ENCODE measurements at regions not wholly inside any gene's neighbourhood (a gene's known extent, or its start where the extent isn't known, plus 50 kb on each side); places are given as distances from the start of the nearest gene placed in this dataset.

GRCh38 chr10:30127120-30127541, 67.7 kb upstream of the JCAD start:
- ATAC-seq (no peak), DNase-seq (ENCODE audit: low spot score) (no peak)

GRCh38 chr10:30125496-30125895, 66.1 kb upstream of the JCAD start:
- no peak for ATAC-seq

GRCh38 chr10:30124704-30125103, 65.3 kb upstream of the JCAD start:
- no peak for DNase-seq (ENCODE audit: low spot score)
- no peak for ATAC-seq

More at GRCh38 chr10:30125496-30125895, 66.1 kb upstream of the JCAD start:
- DNase-seq (ENCODE audit: low spot score): no peak

GRCh38 chr10:30121401-30121800, 62.0 kb upstream of the JCAD start:
- no peak for DNase-seq (ENCODE audit: low spot score)
- ATAC-seq: no peak

- ATAC-seq: no peak
- no peak for DNase-seq (ENCODE audit: low spot score)
These were observed 59.2 kb upstream of the JCAD start for GRCh38 chr10:30118590-30118989.

- ATAC-seq: no peak
- DNase-seq (ENCODE audit: low spot score): no peak
These were observed 58.6 kb upstream of the JCAD start for GRCh38 chr10:30117812-30118501.

- ATAC-seq (no peak), DNase-seq (ENCODE audit: low spot score) (no peak)
These were observed 56.7 kb upstream of the JCAD start for GRCh38 chr10:30116041-30116491.

- DNase-seq (ENCODE audit: low spot score) (no peak), ATAC-seq (no peak)
These were observed 56.2 kb upstream of the JCAD start for GRCh38 chr10:30115626-30115940.

- DNase-seq (ENCODE audit: low spot score) (no peak), ATAC-seq (no peak)
These were observed 55.7 kb upstream of the JCAD start for GRCh38 chr10:30114881-30115625.

- no peak for ATAC-seq
- no peak for DNase-seq (ENCODE audit: low spot score)
These were observed 55.0 kb upstream of the JCAD start for GRCh38 chr10:30114401-30114800.

GRCh38 chr10:30111340-30112022, 52.1 kb upstream of the JCAD start:
- DNase-seq (ENCODE audit: low spot score): no peak
- ATAC-seq: no peak

All from left lobe of liver (tissue), 2 donors.